ENCODE measurements at regions not wholly inside any gene's neighbourhood (a gene's known extent, or its start where the extent isn't known, plus 50 kb on each side); places are given as distances from the start of the nearest gene placed in this dataset.
"Not testable (repeated sequence)": the region's sequence is repeated elsewhere in the genome, so short reads cannot be mapped to it uniquely, and the experiment has no call there.

DNA sequence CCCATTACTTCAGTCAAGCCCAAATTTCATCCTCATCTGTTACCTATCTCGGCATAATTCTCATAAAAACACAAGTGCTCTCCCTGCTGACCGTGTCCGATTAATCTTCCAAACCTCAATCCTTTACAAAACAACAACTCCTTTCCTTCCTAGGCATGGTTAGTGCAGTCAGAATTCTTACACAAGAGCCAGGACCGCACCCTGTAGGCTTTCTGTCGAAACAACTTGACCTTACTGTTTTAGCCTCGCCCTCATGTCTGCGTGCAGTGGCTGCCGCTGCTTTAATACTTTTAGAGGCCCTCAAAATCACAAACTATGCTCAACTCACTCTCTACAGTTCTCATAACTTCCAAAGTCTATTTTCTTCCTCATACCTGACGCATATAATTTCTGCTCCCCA lies 214.3 kb downstream of the RHOU start:
- TF ChIP-seq, protein P1, sequence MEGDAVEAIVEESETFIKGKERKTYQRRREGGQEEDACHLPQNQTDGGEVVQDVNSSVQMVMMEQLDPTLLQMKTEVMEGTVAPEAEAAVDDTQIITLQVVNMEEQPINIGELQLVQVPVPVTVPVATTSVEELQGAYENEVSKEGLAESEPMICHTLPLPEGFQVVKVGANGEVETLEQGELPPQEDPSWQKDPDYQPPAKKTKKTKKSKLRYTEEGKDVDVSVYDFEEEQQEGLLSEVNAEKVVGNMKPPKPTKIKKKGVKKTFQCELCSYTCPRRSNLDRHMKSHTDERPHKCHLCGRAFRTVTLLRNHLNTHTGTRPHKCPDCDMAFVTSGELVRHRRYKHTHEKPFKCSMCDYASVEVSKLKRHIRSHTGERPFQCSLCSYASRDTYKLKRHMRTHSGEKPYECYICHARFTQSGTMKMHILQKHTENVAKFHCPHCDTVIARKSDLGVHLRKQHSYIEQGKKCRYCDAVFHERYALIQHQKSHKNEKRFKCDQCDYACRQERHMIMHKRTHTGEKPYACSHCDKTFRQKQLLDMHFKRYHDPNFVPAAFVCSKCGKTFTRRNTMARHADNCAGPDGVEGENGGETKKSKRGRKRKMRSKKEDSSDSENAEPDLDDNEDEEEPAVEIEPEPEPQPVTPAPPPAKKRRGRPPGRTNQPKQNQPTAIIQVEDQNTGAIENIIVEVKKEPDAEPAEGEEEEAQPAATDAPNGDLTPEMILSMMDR (IDR thresholded peaks at IDR 0.05) = not testable (repeated sequence)
- TF ChIP-seq TCF7L2, POLR2AphosphoS5 (IDR thresholded peaks at IDR 0.05; ENCODE audit: low read depth, low read length): not testable (repeated sequence)

Measured in Panc1 (cell line).